Loucy (cell line): ENCODE measurements at regions not wholly inside any gene's neighbourhood (a gene's known extent, or its start where the extent isn't known, plus 50 kb on each side); places are given as distances from the start of the nearest gene placed in this dataset.

Experiments used
- EZH2phosphoT487 ChIP-seq: fragments of 200-600 bp; IDR thresholded peaks from 2 replicates; pipeline ENCODE4 v1.6.1; 2018; ENCODE audit warnings: antibody characterized with exemption, mild to moderate bottlenecking, moderate library complexity, borderline replicate concordance
- TF ChIP-seq, protein P1 (sequence below): fragments of 200-600 bp; sonication (generic); conservative IDR thresholded peaks from 2 replicates; pipeline ENCODE4 v1.5.1; 2014; ENCODE audit warnings: mild to moderate bottlenecking, antibody characterized with exemption, low read length

DNA sequence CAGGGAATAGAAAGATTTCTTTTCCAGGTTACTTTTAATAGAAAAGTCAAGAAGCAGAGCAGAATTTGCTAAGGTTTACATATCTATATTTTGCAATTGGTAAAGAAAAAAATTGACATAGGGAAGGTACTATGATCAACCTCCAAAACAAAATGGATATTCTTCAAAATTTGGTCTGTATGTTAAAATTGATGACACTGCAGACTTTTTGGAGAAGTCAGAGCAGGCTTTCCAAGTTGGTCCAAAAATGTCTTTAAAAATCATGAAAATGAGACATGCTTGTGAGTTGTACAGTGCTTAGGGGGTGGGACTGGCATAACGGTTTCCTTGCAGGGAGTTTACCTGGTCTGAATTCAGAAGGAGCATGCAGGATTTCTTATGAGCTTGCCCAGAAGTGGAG is 77.0 kb downstream of the TFPI2 start:
- TF ChIP-seq, protein P1, sequence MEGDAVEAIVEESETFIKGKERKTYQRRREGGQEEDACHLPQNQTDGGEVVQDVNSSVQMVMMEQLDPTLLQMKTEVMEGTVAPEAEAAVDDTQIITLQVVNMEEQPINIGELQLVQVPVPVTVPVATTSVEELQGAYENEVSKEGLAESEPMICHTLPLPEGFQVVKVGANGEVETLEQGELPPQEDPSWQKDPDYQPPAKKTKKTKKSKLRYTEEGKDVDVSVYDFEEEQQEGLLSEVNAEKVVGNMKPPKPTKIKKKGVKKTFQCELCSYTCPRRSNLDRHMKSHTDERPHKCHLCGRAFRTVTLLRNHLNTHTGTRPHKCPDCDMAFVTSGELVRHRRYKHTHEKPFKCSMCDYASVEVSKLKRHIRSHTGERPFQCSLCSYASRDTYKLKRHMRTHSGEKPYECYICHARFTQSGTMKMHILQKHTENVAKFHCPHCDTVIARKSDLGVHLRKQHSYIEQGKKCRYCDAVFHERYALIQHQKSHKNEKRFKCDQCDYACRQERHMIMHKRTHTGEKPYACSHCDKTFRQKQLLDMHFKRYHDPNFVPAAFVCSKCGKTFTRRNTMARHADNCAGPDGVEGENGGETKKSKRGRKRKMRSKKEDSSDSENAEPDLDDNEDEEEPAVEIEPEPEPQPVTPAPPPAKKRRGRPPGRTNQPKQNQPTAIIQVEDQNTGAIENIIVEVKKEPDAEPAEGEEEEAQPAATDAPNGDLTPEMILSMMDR = no peak
- no peak for TF ChIP-seq EZH2phosphoT487
